ENCODE measurements at regions not wholly inside any gene's neighbourhood (a gene's known extent, or its start where the extent isn't known, plus 50 kb on each side); places are given as distances from the start of the nearest gene placed in this dataset.

- TF ChIP-seq, protein P1, sequence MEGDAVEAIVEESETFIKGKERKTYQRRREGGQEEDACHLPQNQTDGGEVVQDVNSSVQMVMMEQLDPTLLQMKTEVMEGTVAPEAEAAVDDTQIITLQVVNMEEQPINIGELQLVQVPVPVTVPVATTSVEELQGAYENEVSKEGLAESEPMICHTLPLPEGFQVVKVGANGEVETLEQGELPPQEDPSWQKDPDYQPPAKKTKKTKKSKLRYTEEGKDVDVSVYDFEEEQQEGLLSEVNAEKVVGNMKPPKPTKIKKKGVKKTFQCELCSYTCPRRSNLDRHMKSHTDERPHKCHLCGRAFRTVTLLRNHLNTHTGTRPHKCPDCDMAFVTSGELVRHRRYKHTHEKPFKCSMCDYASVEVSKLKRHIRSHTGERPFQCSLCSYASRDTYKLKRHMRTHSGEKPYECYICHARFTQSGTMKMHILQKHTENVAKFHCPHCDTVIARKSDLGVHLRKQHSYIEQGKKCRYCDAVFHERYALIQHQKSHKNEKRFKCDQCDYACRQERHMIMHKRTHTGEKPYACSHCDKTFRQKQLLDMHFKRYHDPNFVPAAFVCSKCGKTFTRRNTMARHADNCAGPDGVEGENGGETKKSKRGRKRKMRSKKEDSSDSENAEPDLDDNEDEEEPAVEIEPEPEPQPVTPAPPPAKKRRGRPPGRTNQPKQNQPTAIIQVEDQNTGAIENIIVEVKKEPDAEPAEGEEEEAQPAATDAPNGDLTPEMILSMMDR (IDR thresholded peaks at IDR 0.05 in 4 of 5, conservative IDR thresholded peaks at IDR 0.05 in 1 of 5), result no peak
- no peak for TF ChIP-seq POLR2A (IDR thresholded peaks at IDR 0.05)
Measured at GRCh38 chr1:83781667-83782066, 217.3 kb downstream of the TTLL7 start.

All from gastrocnemius medialis (tissue), 4 donors.